ENCODE measurements at regions not wholly inside any gene's neighbourhood (a gene's known extent, or its start where the extent isn't known, plus 50 kb on each side); places are given as distances from the start of the nearest gene placed in this dataset.

DNA sequence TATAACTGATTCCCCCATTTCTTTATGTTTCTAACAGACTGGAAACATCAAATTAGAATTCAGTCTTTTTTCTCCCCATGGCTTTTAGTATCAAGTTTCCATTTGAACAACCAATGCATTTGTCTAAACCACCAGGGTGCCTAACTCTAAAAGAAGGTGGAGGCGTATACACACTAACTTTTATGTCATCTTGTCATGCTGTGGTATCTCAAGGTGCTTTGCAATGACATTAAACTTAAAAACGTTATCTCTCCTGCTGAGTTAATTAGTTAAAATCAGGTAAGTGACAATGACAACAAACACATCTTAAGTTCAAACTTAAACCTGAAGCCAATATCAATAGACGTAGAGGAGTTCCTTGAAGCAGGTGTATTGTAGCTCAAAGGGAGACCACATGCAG is 1001.7 kb downstream of the PCDH17 start:
- H3K9ac ChIP-seq (ENCODE audit: low read length) = no peak overlapping the region
- no peaks in the 10 kb centered on the region for H3F3A ChIP-seq (ENCODE audit: insufficient read depth, low read length, poor library complexity, severe bottlenecking)
- H3K36me3 ChIP-seq (ENCODE audit: insufficient read depth, low read length) = no peaks in the 10 kb centered on the region
- no peaks in the 10 kb centered on the region for H3K79me2 ChIP-seq (replicated peaks; ENCODE audit: insufficient read depth, low read length)
- no peak overlapping the region for H3K4me3 ChIP-seq (ENCODE audit: low read length)
- no peaks in the 10 kb centered on the region for H3K27me3 ChIP-seq (ENCODE audit: insufficient read depth, low read depth, low read length)
- no peak overlapping the region for H2AFZ ChIP-seq (ENCODE audit: low read depth, low read length)
- H4K20me1 ChIP-seq (ENCODE audit: insufficient read depth) = no peaks in the 10 kb centered on the region
- H3K4me2 ChIP-seq (ENCODE audit: low read length) = no peak overlapping the region
- H3K9me2 ChIP-seq (ENCODE audit: insufficient read depth, low read length) = no peaks in the 10 kb centered on the region
- H3K27ac ChIP-seq (ENCODE audit: low read length) = no peak overlapping the region
- TF ChIP-seq SMC3 (conservative IDR thresholded peaks at IDR 0.05; ENCODE audit: poor library complexity) (no peak), RAD21 (conservative IDR thresholded peaks at IDR 0.05) (no peak), MXI1 (conservative IDR thresholded peaks at IDR 0.05; ENCODE audit: poor library complexity, severe bottlenecking) (no peak), EP300 (conservative IDR thresholded peaks at IDR 0.05; ENCODE audit: poor library complexity, severe bottlenecking) (no peak)
- no peaks in the 10 kb centered on the region for H3K9me3 ChIP-seq (ENCODE audit: low read length)

DNA sequence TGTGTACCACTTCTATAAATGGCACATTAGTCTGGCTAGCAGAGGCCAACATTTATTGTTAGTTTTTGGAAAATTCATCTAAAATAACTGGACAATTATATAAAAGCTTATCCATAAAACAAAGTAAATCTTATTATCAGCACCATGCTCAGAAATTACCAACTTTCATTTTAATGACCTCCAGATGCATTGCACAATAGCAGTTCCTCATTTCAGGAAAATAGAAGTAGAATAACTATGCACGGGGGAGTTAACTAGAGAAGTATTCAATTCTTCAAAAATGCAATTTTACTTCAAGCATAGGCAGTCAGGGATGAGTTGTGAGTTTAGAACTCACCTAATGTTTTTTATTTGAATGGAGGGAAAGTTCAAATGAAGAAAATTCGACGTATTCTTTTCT is 1023.5 kb downstream of the PCDH17 start:
- Histone ChIP-seq H3K9ac (ENCODE audit: low read length) (no peak overlapping the region), H3F3A (ENCODE audit: insufficient read depth, low read length, poor library complexity, severe bottlenecking) (no peaks in the 10 kb centered on the region), H3K4me2 (ENCODE audit: low read length) (no peak overlapping the region), H4K20me1 (ENCODE audit: insufficient read depth) (no peaks in the 10 kb centered on the region), H3K9me3 (ENCODE audit: low read length) (no peaks in the 10 kb centered on the region), H2AFZ (ENCODE audit: low read depth, low read length) (no peak overlapping the region), H3K79me2 (replicated peaks; ENCODE audit: insufficient read depth, low read length) (no peaks in the 10 kb centered on the region), H3K27me3 (ENCODE audit: insufficient read depth, low read depth, low read length) (no peaks in the 10 kb centered on the region), H3K36me3 (ENCODE audit: insufficient read depth, low read length) (no peaks in the 10 kb centered on the region), H3K9me2 (ENCODE audit: insufficient read depth, low read length) (no peaks in the 10 kb centered on the region), H3K27ac (ENCODE audit: low read length) (no peak overlapping the region), H3K4me3 (ENCODE audit: low read length) (no peak overlapping the region)
- TF ChIP-seq POLR2AphosphoS5 (IDR thresholded peaks at IDR 0.05) (no peak), RAD21 (conservative IDR thresholded peaks at IDR 0.05) (no peak), SMC3 (conservative IDR thresholded peaks at IDR 0.05; ENCODE audit: poor library complexity) (no peak), EZH2 (IDR thresholded peaks at IDR 0.05; ENCODE audit: borderline replicate concordance, insufficient read depth, low read length, poor library complexity, severe bottlenecking) (no peak), TAF1 (IDR thresholded peaks at IDR 0.05; ENCODE audit: low read depth) (no peak), MXI1 (conservative IDR thresholded peaks at IDR 0.05; ENCODE audit: poor library complexity, severe bottlenecking) (no peak), EP300 (conservative IDR thresholded peaks at IDR 0.05; ENCODE audit: poor library complexity, severe bottlenecking) (no peak)
- TF ChIP-seq, protein P1, sequence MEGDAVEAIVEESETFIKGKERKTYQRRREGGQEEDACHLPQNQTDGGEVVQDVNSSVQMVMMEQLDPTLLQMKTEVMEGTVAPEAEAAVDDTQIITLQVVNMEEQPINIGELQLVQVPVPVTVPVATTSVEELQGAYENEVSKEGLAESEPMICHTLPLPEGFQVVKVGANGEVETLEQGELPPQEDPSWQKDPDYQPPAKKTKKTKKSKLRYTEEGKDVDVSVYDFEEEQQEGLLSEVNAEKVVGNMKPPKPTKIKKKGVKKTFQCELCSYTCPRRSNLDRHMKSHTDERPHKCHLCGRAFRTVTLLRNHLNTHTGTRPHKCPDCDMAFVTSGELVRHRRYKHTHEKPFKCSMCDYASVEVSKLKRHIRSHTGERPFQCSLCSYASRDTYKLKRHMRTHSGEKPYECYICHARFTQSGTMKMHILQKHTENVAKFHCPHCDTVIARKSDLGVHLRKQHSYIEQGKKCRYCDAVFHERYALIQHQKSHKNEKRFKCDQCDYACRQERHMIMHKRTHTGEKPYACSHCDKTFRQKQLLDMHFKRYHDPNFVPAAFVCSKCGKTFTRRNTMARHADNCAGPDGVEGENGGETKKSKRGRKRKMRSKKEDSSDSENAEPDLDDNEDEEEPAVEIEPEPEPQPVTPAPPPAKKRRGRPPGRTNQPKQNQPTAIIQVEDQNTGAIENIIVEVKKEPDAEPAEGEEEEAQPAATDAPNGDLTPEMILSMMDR (IDR thresholded peaks at IDR 0.05; ENCODE audit: poor library complexity, severe bottlenecking) = no peak
- TF ChIP-seq, protein P2, sequence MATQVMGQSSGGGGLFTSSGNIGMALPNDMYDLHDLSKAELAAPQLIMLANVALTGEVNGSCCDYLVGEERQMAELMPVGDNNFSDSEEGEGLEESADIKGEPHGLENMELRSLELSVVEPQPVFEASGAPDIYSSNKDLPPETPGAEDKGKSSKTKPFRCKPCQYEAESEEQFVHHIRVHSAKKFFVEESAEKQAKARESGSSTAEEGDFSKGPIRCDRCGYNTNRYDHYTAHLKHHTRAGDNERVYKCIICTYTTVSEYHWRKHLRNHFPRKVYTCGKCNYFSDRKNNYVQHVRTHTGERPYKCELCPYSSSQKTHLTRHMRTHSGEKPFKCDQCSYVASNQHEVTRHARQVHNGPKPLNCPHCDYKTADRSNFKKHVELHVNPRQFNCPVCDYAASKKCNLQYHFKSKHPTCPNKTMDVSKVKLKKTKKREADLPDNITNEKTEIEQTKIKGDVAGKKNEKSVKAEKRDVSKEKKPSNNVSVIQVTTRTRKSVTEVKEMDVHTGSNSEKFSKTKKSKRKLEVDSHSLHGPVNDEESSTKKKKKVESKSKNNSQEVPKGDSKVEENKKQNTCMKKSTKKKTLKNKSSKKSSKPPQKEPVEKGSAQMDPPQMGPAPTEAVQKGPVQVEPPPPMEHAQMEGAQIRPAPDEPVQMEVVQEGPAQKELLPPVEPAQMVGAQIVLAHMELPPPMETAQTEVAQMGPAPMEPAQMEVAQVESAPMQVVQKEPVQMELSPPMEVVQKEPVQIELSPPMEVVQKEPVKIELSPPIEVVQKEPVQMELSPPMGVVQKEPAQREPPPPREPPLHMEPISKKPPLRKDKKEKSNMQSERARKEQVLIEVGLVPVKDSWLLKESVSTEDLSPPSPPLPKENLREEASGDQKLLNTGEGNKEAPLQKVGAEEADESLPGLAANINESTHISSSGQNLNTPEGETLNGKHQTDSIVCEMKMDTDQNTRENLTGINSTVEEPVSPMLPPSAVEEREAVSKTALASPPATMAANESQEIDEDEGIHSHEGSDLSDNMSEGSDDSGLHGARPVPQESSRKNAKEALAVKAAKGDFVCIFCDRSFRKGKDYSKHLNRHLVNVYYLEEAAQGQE (IDR thresholded peaks at IDR 0.05; ENCODE audit: borderline replicate concordance) = no peak

DNA sequence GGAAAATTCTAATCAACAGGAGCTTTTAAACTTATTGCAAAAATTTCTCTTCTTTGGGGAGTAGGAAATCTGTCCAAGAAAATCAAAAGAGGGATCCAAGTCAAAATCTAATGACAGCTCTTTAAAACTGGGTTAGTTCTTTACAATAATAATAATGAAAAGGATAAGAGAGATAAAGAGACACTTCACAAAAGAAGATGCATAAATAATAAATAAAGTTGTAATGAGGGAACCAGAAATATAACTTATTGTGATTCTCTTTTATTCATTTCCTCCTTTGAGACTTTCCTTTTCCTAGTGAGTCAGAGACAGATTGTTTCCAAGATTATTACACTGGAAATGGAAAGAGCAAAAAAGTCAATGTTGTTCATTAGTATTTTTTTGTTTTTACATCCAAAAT is 1029.3 kb downstream of the PCDH17 start:
- Histone ChIP-seq H3K9me2 (ENCODE audit: insufficient read depth, low read length) (no peaks in the 10 kb centered on the region), H3K9ac (ENCODE audit: low read length) (no peak overlapping the region), H3K36me3 (ENCODE audit: insufficient read depth, low read length) (no peaks in the 10 kb centered on the region), H3F3A (ENCODE audit: insufficient read depth, low read length, poor library complexity, severe bottlenecking) (no peaks in the 10 kb centered on the region), H3K27me3 (ENCODE audit: insufficient read depth, low read depth, low read length) (no peaks in the 10 kb centered on the region), H4K20me1 (ENCODE audit: insufficient read depth) (no peaks in the 10 kb centered on the region), H3K79me2 (replicated peaks; ENCODE audit: insufficient read depth, low read length) (no peaks in the 10 kb centered on the region), H3K4me2 (ENCODE audit: low read length) (no peak overlapping the region), H2AFZ (ENCODE audit: low read depth, low read length) (no peak overlapping the region), H3K9me3 (ENCODE audit: low read length) (no peaks in the 10 kb centered on the region), H3K27ac (ENCODE audit: low read length) (no peak overlapping the region), H3K4me3 (ENCODE audit: low read length) (no peak overlapping the region)
- TF ChIP-seq, protein P2 (IDR thresholded peaks at IDR 0.05; ENCODE audit: borderline replicate concordance) = no peak
- TF ChIP-seq TAF1 (IDR thresholded peaks at IDR 0.05; ENCODE audit: low read depth) (no peak), MXI1 (conservative IDR thresholded peaks at IDR 0.05; ENCODE audit: poor library complexity, severe bottlenecking) (no peak), EZH2 (IDR thresholded peaks at IDR 0.05; ENCODE audit: borderline replicate concordance, insufficient read depth, low read length, poor library complexity, severe bottlenecking) (no peak), EP300 (conservative IDR thresholded peaks at IDR 0.05; ENCODE audit: poor library complexity, severe bottlenecking) (no peak), POLR2AphosphoS5 (IDR thresholded peaks at IDR 0.05) (no peak), SMC3 (conservative IDR thresholded peaks at IDR 0.05; ENCODE audit: poor library complexity) (no peak), RAD21 (conservative IDR thresholded peaks at IDR 0.05) (no peak)
- TF ChIP-seq, protein P1 (IDR thresholded peaks at IDR 0.05; ENCODE audit: poor library complexity, severe bottlenecking) = no peak
